A673 (cell line): ENCODE measurements at regions not wholly inside any gene's neighbourhood (a gene's known extent, or its start where the extent isn't known, plus 50 kb on each side); places are given as distances from the start of the nearest gene placed in this dataset.

ENCODE experiments used
- CTCF ChIP-seq: fragments of 300-800, 200-600 bp; sonication (generic); conservative IDR thresholded peaks from 2 replicates; pipeline ENCODE4 v1.5.1; 2017; ENCODE audit warnings: low read depth, mild to moderate bottlenecking, antibody characterized with exemption, low read length, moderate library complexity, mixed read lengths
- EZH2 ChIP-seq: fragments of 200-600 bp; sonication (generic); IDR thresholded peaks from 2 replicates; pipeline ENCODE4 v1.6.1; 2017; ENCODE audit warnings: borderline replicate concordance, low read depth, mild to moderate bottlenecking, mixed read lengths, antibody characterized with exemption, low read length; ENCODE audit not compliant: poor library complexity, severe bottlenecking

- TF ChIP-seq CTCF = no peak
- no peak for TF ChIP-seq EZH2
Observed at GRCh38 chr10:4671451-4672145, 154.4 kb upstream of the AKR1E2 start.
